GM23248 (cell line): ENCODE measurements at regions not wholly inside any gene's neighbourhood (a gene's known extent, or its start where the extent isn't known, plus 50 kb on each side); places are given as distances from the start of the nearest gene placed in this dataset.
"Not testable (repeated sequence)": the region's sequence is repeated elsewhere in the genome, so short reads cannot be mapped to it uniquely, and the experiment has no call there.

Source experiments
- DNase-seq: peaks from one replicate; pipeline ENCODE4 v3.0.0-alpha.2; 2015
- H2AFZ ChIP-seq: fragments of 200-600 bp; sonication (generic); 2 replicates; pipeline ENCODE4 v1.6.1; 2016; ENCODE audit warnings: antibody characterized with exemption
- H3F3A ChIP-seq: fragments of 200-600 bp; sonication (generic); 2 replicates; pipeline ENCODE4 v1.6.1; 2016; ENCODE audit warnings: mild to moderate bottlenecking, antibody characterized with exemption, mixed run types; ENCODE audit not compliant: insufficient read depth
- H3K27ac ChIP-seq: fragments of 200-600 bp; sonication (generic); 2 replicates; pipeline ENCODE4 v1.5.1; 2016; ENCODE audit warnings: mild to moderate bottlenecking
- H3K27me3 ChIP-seq: fragments of 200-600 bp; sonication (generic); replicated peaks from 2 replicates; pipeline ENCODE4 v1.6.1; 2016; ENCODE audit warnings: mild to moderate bottlenecking; ENCODE audit not compliant: insufficient read depth
- H3K36me3 ChIP-seq: fragments of 200-600 bp; sonication (generic); 2 replicates; pipeline ENCODE4 v1.6.1; 2016; ENCODE audit warnings: low read depth, mild to moderate bottlenecking
- H3K4me1 ChIP-seq: fragments of 200-600 bp; sonication (generic); 2 replicates; pipeline ENCODE4 v1.6.1; 2016; ENCODE audit warnings: mild to moderate bottlenecking; ENCODE audit not compliant: insufficient read depth
- H3K4me2 ChIP-seq: fragments of 200-600 bp; sonication (generic); one replicate; pipeline ENCODE4 v1.6.1; 2016; ENCODE audit warnings: mild to moderate bottlenecking; ENCODE audit not compliant: unreplicated experiment
- H3K4me3 ChIP-seq: fragments of 200-600 bp; sonication (generic); 2 replicates; pipeline ENCODE4 v1.5.1; 2016; ENCODE audit warnings: mild to moderate bottlenecking
- H3K79me2 ChIP-seq: fragments of 200-600 bp; sonication (generic); 2 replicates; pipeline ENCODE4 v1.6.1; 2016; ENCODE audit warnings: mild to moderate bottlenecking; ENCODE audit not compliant: insufficient read depth
- H3K9ac ChIP-seq: fragments of 200-600 bp; sonication (generic); 2 replicates; pipeline ENCODE4 v1.6.1; 2016; ENCODE audit warnings: mild to moderate bottlenecking
- H3K9me2 ChIP-seq: fragments of 200-600 bp; sonication (generic); 2 replicates; pipeline ENCODE4 v1.6.1; 2016; ENCODE audit warnings: mixed run types, mild to moderate bottlenecking, moderate library complexity; ENCODE audit not compliant: insufficient read depth
- H3K9me3 ChIP-seq: fragments of 200-600 bp; sonication (generic); one replicate; pipeline ENCODE4 v1.6.1; 2017; ENCODE audit warnings: low read depth
- H4K20me1 ChIP-seq: fragments of 200-600 bp; sonication (generic); 2 replicates; pipeline ENCODE4 v1.6.0; 2016; ENCODE audit not compliant: insufficient read depth
- EZH2 ChIP-seq: fragments of 200-600 bp; sonication (generic); IDR thresholded peaks from 2 replicates; pipeline ENCODE4 v1.6.1; 2018; ENCODE audit warnings: antibody characterized with exemption, mild to moderate bottlenecking; ENCODE audit not compliant: insufficient read depth, poor library complexity, severe bottlenecking
- EZH2phosphoT487 ChIP-seq: fragments of 200-600 bp; sonication (generic); IDR thresholded peaks from 2 replicates; pipeline ENCODE4 v1.6.1; 2018; ENCODE audit warnings: antibody characterized with exemption, moderate library complexity, mild to moderate bottlenecking, low read depth; ENCODE audit not compliant: insufficient read depth
- WGBS, 2 experiments: methylation state at CpG; one replicate each; pipeline ENCODE4 v1.1.6; 2015 to 2017; ENCODE audit warnings: low lambda C conversion rate in 2 of 2, low coverage in 1 of 2; ENCODE audit errors: missing lambda C conversion rate in 2 of 2; 5-methylcytosine and 5-hydroxymethylcytosine counted together
- in situ Hi-C: fragments of 300-500 bp; cut with MboI; formaldehyde crosslinking; loops from 2 replicates; pipeline ENCODE4 v1.15.0; 2020

DNA sequence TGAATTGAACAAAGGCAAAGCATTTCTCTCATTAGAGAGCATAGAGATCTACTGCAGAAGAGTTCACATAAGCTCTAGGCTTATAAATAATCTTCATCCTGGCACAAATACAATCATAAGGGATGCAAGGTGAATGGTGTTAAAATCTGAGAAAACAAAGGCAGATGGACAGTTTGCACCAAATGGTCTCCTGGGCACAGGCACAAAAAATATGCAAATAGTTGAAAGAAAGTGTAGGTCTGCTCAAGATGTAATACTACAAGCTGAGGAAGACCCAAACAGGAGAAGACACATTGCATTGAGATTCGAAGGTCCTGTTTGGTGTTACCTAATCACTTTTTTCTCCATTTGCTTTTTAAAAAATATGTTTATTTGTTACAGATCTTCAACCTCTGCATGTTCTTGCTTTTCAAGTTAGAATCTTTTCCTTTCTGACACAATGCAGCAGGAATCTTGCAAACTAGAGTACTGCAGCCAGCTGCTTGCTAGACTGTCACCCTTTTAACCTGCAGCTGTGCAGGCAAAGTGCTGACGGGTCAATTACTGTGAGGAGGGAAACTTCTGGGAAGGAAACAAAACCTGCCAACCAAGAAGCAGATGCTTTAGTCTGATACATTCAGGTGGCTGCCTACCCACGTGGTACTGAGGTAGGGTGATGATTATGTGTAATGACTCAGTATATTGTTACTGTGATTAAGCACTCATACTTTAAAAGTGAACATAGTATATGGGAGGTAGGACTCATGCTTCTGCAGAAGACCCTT is 1048.6 kb upstream of the SEMA6A start:
- no peaks in the 10 kb centered on the region for H3K9me3 ChIP-seq
- H3K36me3 ChIP-seq, result no peaks in the 10 kb centered on the region
- H3K4me2 ChIP-seq, result no peak overlapping the region
- no peak overlapping the region for H3K4me3 ChIP-seq
- in situ Hi-C loops, result no loop called here
- H3K79me2 ChIP-seq, result no peaks in the 10 kb centered on the region
- no peaks in the 10 kb centered on the region for H3K27me3 ChIP-seq
- H3K9me2 ChIP-seq, result no peaks in the 10 kb centered on the region
- H3K27ac ChIP-seq, result no peak overlapping the region
- no peak overlapping the region for H2AFZ ChIP-seq
- no peaks in the 10 kb centered on the region for H3K4me1 ChIP-seq
- no peaks in the 10 kb centered on the region for H3F3A ChIP-seq
- H4K20me1 ChIP-seq, result no peaks in the 10 kb centered on the region
- DNase-seq, result no peak
- 3 to 8% methylated on average over 3 of the region's 3 CpGs for WGBS, 2 experiments
- no peak for TF ChIP-seq EZH2
- no peak overlapping the region for H3K9ac ChIP-seq

- Histone ChIP-seq H3K27ac (no peak overlapping the region), H3K36me3 (no peaks in the 10 kb centered on the region), H3K9me2 (no peaks in the 10 kb centered on the region), H4K20me1 (no peaks in the 10 kb centered on the region), H3F3A (no peaks in the 10 kb centered on the region), H3K27me3 (no peaks in the 10 kb centered on the region), H3K4me3 (no peak overlapping the region), H3K4me1 (no peaks in the 10 kb centered on the region), H2AFZ (no peak overlapping the region), H3K9ac (no peak overlapping the region), H3K9me3 (no peaks in the 10 kb centered on the region), H3K79me2 (no peaks in the 10 kb centered on the region), H3K4me2 (no peak overlapping the region)
- no peak for DNase-seq
- TF ChIP-seq EZH2phosphoT487 (no peak), EZH2 (no peak)
- WGBS, 2 experiments, result 7 to 14% methylated on average over 1 of the region's 1 CpG
- in situ Hi-C loops, result no loop called here
Measured at GRCh38 chr5:117621921-117622320, 1047.3 kb upstream of the SEMA6A start.

GRCh38 chr5:117615226-117615625 is 1040.6 kb upstream of the SEMA6A start:
- no peaks in the 10 kb centered on the region for H3K9me2 ChIP-seq
- TF ChIP-seq EZH2, result no peak
- TF ChIP-seq EZH2phosphoT487, result no peak
- H3K9me3 ChIP-seq, result no peaks in the 10 kb centered on the region
- H3K79me2 ChIP-seq, result no peaks in the 10 kb centered on the region
- H3K4me1 ChIP-seq, result no peaks in the 10 kb centered on the region
- no peak for DNase-seq
- H4K20me1 ChIP-seq, result no peaks in the 10 kb centered on the region
- H3K27me3 ChIP-seq, result no peaks in the 10 kb centered on the region
- no peak overlapping the region for H3K27ac ChIP-seq
- H3K4me3 ChIP-seq, result no peak overlapping the region
- no peaks in the 10 kb centered on the region for H3K36me3 ChIP-seq
- no peak overlapping the region for H3K4me2 ChIP-seq
- no peaks in the 10 kb centered on the region for H3F3A ChIP-seq
- in situ Hi-C loops, result no loop called here
- H3K9ac ChIP-seq, result no peak overlapping the region
- H2AFZ ChIP-seq, result no peak overlapping the region

GRCh38 chr5:117614408-117614807 is 1039.8 kb upstream of the SEMA6A start:
- DNase-seq, result no peak
- Histone ChIP-seq H3K9me2 (no peaks in the 10 kb centered on the region), H3K4me3 (no peak overlapping the region), H3K36me3 (no peaks in the 10 kb centered on the region), H3K27ac (no peak overlapping the region), H3K4me1 (no peaks in the 10 kb centered on the region), H3K79me2 (no peaks in the 10 kb centered on the region), H2AFZ (no peak overlapping the region), H3F3A (no peaks in the 10 kb centered on the region), H3K27me3 (no peaks in the 10 kb centered on the region), H3K9ac (no peak overlapping the region), H4K20me1 (no peaks in the 10 kb centered on the region), H3K9me3 (no peaks in the 10 kb centered on the region), H3K4me2 (no peak overlapping the region)
- in situ Hi-C loops, result no loop called here
- TF ChIP-seq EZH2phosphoT487 (no peak), EZH2 (no peak)
- 25 to 26% methylated on average over 2 of the region's 2 CpGs for WGBS, 2 experiments

GRCh38 chr5:117604845-117605244 is 1030.2 kb upstream of the SEMA6A start:
- no peak for TF ChIP-seq EZH2
- no peak for TF ChIP-seq EZH2phosphoT487
- H4K20me1 ChIP-seq, result no peaks in the 10 kb centered on the region
- no peaks in the 10 kb centered on the region for H3K36me3 ChIP-seq
- in situ Hi-C loops, result no loop called here
- no peaks in the 10 kb centered on the region for H3K27me3 ChIP-seq
- H3K4me1 ChIP-seq, result no peaks in the 10 kb centered on the region
- H3K9me3 ChIP-seq, result no peaks in the 10 kb centered on the region
- H3K9ac ChIP-seq, result no peak overlapping the region
- H2AFZ ChIP-seq, result no peak overlapping the region
- H3K4me3 ChIP-seq, result no peak overlapping the region
- WGBS, 2 experiments, result 49 to 54% methylated on average over 2 of the region's 2 CpGs
- no peak overlapping the region for H3K4me2 ChIP-seq
- H3F3A ChIP-seq, result no peaks in the 10 kb centered on the region
- no peaks in the 10 kb centered on the region for H3K79me2 ChIP-seq
- H3K27ac ChIP-seq, result no peak overlapping the region
- no peaks in the 10 kb centered on the region for H3K9me2 ChIP-seq
- DNase-seq, result no peak

GRCh38 chr5:117599811-117600210 is 1025.2 kb upstream of the SEMA6A start:
- H3K4me3 ChIP-seq, H3F3A ChIP-seq, DNase-seq, in situ Hi-C loops, H3K9me2 ChIP-seq, H3K27me3 ChIP-seq, H3K9ac ChIP-seq, H2AFZ ChIP-seq, H3K4me2 ChIP-seq, H3K9me3 ChIP-seq, H4K20me1 ChIP-seq, H3K36me3 ChIP-seq, H3K27ac ChIP-seq, H3K79me2 ChIP-seq, H3K4me1 ChIP-seq: not testable (repeated sequence)
- WGBS, 2 experiments, result 91% methylated on average over 17 of the region's 36 CpGs; no CpG with 5 or more reads in 1 of the 2 experiments
